MM.1S (cell line): ENCODE measurements at regions not wholly inside any gene's neighbourhood (a gene's known extent, or its start where the extent isn't known, plus 50 kb on each side); places are given as distances from the start of the nearest gene placed in this dataset.

Source experiments
- CTCF ChIP-seq: fragments of 300-600 bp; sonication (generic); IDR thresholded peaks from 2 replicates; pipeline ENCODE4 v1.5.1; 2016; ENCODE audit warnings: antibody characterized with exemption, low read length, mixed read lengths
- EZH2 ChIP-seq: fragments of 300-600 bp; sonication (generic); optimal IDR thresholded peaks from 2 replicates; pipeline ENCODE3; 2017; ENCODE audit warnings: low read depth, mild to moderate bottlenecking, antibody characterized with exemption, low read length, mixed read lengths
- EZH2phosphoT487 ChIP-seq: fragments of 300-600 bp; sonication (generic); IDR thresholded peaks from 2 replicates; pipeline ENCODE4 v1.6.1; 2018; ENCODE audit warnings: antibody characterized with exemption, low read length

DNA sequence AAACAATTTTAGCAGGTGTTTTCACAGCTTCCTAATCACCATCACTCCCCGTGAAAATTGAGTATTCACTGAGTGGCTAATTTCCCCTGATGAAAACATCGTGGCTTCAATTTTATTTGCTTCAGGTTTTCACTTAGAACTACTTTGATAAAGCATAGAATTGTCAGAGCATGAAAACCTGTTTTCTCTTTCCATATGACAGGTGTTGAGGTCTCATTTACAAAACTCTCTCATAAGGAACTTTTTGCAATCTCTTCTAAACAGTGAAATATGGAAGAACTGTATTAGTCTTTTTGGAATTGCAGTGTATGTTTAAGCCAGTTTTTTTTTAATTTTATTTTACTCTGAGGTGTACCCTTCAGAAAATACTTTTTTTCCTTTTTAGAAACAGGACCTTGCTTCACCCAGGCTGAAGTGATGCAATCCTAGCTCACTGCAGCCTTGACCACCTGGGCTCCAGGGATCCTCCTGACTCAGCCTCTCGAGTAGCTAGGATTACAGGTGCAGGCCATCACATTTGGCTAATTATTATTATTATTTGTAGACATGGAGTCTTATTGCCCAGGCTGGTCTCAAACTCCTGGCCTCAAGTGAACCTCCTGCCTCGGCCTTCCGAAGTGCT lies 111.2 kb upstream of the RAPGEF2 start:
- TF ChIP-seq CTCF (no peak), EZH2phosphoT487 (no peak), EZH2 (no peak)
